Activated CD4-positive, CD25-positive, alpha-beta regulatory T cell (primary cell): ENCODE measurements at regions not wholly inside any gene's neighbourhood (a gene's known extent, or its start where the extent isn't known, plus 50 kb on each side); places are given as distances from the start of the nearest gene placed in this dataset.

ENCODE experiments used
- DNase-seq, 4 experiments: peaks; one replicate each; lab custom pipeline; 2025; lab: John Stamatoyannopoulos, UW

- DNase-seq: no peak
These were observed 367.1 kb downstream of the HRH4 start for GRCh38 chr18:24827501-24827900.

- DNase-seq: no peak
These were observed 370.6 kb downstream of the HRH4 start for GRCh38 chr18:24831081-24831480.

GRCh38 chr18:24831871-24832665 lies 371.6 kb downstream of the HRH4 start:
- DNase-seq: no peak

GRCh38 chr18:24835751-24836150 lies 375.3 kb downstream of the HRH4 start:
- no peak for DNase-seq

GRCh38 chr18:24837066-24837465 lies 376.6 kb downstream of the HRH4 start:
- no peak for DNase-seq

GRCh38 chr18:24840051-24840450 lies 379.6 kb downstream of the HRH4 start:
- no peak for DNase-seq

GRCh38 chr18:24840640-24841039 lies 380.2 kb downstream of the HRH4 start:
- no peak for DNase-seq

- no peak for DNase-seq
These were observed 381.1 kb downstream of the HRH4 start for GRCh38 chr18:24841536-24841935.

- DNase-seq: no peak
These were observed 382.7 kb downstream of the HRH4 start for GRCh38 chr18:24843123-24843522.

GRCh38 chr18:24846138-24846537 lies 385.7 kb downstream of the HRH4 start:
- DNase-seq: no peak

GRCh38 chr18:24850532-24850931 lies 390.1 kb downstream of the HRH4 start:
- no peak for DNase-seq

- DNase-seq: no peak
These were observed 392.6 kb downstream of the HRH4 start for GRCh38 chr18:24853076-24853475.

- no peak for DNase-seq
These were observed 400.7 kb downstream of the HRH4 start for GRCh38 chr18:24860978-24861680.

- DNase-seq: no peak
These were observed 401.9 kb downstream of the HRH4 start for GRCh38 chr18:24862201-24862816.

GRCh38 chr18:24868311-24868710 lies 407.9 kb downstream of the HRH4 start:
- DNase-seq: no peak

- DNase-seq: no peak
These were observed 408.4 kb downstream of the HRH4 start for GRCh38 chr18:24868760-24869237.

- DNase-seq: no peak
These were observed 408.8 kb downstream of the HRH4 start for GRCh38 chr18:24869285-24869684.

- no peak for DNase-seq
These were observed 414.8 kb downstream of the HRH4 start for GRCh38 chr18:24875286-24875685.

- DNase-seq: no peak
These were observed 415.3 kb downstream of the HRH4 start for GRCh38 chr18:24875777-24876176.

- no peak for DNase-seq
These were observed 415.8 kb downstream of the HRH4 start for GRCh38 chr18:24876266-24876665.

- no peak for DNase-seq
These were observed 416.6 kb downstream of the HRH4 start for GRCh38 chr18:24877066-24877465.

- DNase-seq: no peak
These were observed 417.1 kb downstream of the HRH4 start for GRCh38 chr18:24877546-24877945.

GRCh38 chr18:24878289-24878688 lies 417.9 kb downstream of the HRH4 start:
- DNase-seq: no peak
